ENCODE measurements at regions not wholly inside any gene's neighbourhood (a gene's known extent, or its start where the extent isn't known, plus 50 kb on each side); places are given as distances from the start of the nearest gene placed in this dataset.
"Not testable (repeated sequence)": the region's sequence is repeated elsewhere in the genome, so short reads cannot be mapped to it uniquely, and the experiment has no call there.

- Histone ChIP-seq H3K4me1 (ENCODE audit: control insufficient read depth in 2 of 2, insufficient read depth in 2 of 2, low read length in 2 of 2) (no peaks in the 10 kb centered on the region), H3K4me3 (ENCODE audit: low read length in 2 of 2) (no peak overlapping the region), H3K36me3 (ENCODE audit: control insufficient read depth in 2 of 2, insufficient read depth in 2 of 2, low read length in 1 of 2) (no peaks in the 10 kb centered on the region), H3K27ac (ENCODE audit: low read depth in 1 of 2, low read length in 1 of 2) (no peak overlapping the region), H3K27me3 (ENCODE audit: control insufficient read depth in 2 of 2, insufficient read depth in 1 of 2, low read length in 1 of 2) (no peaks in the 10 kb centered on the region), H3K9me3 (ENCODE audit: control insufficient read depth in 2 of 2, insufficient read depth in 1 of 2, low read length in 1 of 2) (no peaks in the 10 kb centered on the region)
- no peak for DNase-seq (ENCODE audit: low read depth in 6 of 9, low spot score in 9 of 9)
- WGBS, result 94% methylated on average over 2 of the region's 2 CpGs
These were observed 226.1 kb upstream of the PIK3R1 start for GRCh38 chr5:67989456-67989855.

GRCh38 chr5:67986761-67987160 lies 228.8 kb upstream of the PIK3R1 start:
- Histone ChIP-seq H3K27ac (ENCODE audit: low read depth in 1 of 2, low read length in 1 of 2) (no peak overlapping the region), H3K4me1 (ENCODE audit: control insufficient read depth in 2 of 2, insufficient read depth in 2 of 2, low read length in 2 of 2) (no peaks in the 10 kb centered on the region), H3K9me3 (ENCODE audit: control insufficient read depth in 2 of 2, insufficient read depth in 1 of 2, low read length in 1 of 2) (no peaks in the 10 kb centered on the region), H3K36me3 (ENCODE audit: control insufficient read depth in 2 of 2, insufficient read depth in 2 of 2, low read length in 1 of 2) (no peaks in the 10 kb centered on the region), H3K27me3 (ENCODE audit: control insufficient read depth in 2 of 2, insufficient read depth in 1 of 2, low read length in 1 of 2) (no peaks in the 10 kb centered on the region), H3K4me3 (ENCODE audit: low read length in 2 of 2) (no peak overlapping the region)
- DNase-seq (ENCODE audit: low read depth in 6 of 9, low spot score in 9 of 9), result no peak
- 97% methylated on average over 2 of the region's 2 CpGs for WGBS

GRCh38 chr5:67985686-67986387 lies 229.7 kb upstream of the PIK3R1 start:
- H3K9me3 ChIP-seq (ENCODE audit: control insufficient read depth in 2 of 2, insufficient read depth in 1 of 2, low read length in 1 of 2), result no peaks in the 10 kb centered on the region
- WGBS, result 97% methylated on average over 3 of the region's 3 CpGs
- no peaks in the 10 kb centered on the region for H3K4me1 ChIP-seq (ENCODE audit: control insufficient read depth in 2 of 2, insufficient read depth in 2 of 2, low read length in 2 of 2)
- no peaks in the 10 kb centered on the region for H3K27me3 ChIP-seq (ENCODE audit: control insufficient read depth in 2 of 2, insufficient read depth in 1 of 2, low read length in 1 of 2)
- no peaks in the 10 kb centered on the region for H3K36me3 ChIP-seq (ENCODE audit: control insufficient read depth in 2 of 2, insufficient read depth in 2 of 2, low read length in 1 of 2)
- no peak overlapping the region for H3K4me3 ChIP-seq (ENCODE audit: low read length in 2 of 2)
- no peak for DNase-seq (ENCODE audit: low read depth in 6 of 9, low spot score in 9 of 9)
- H3K27ac ChIP-seq (ENCODE audit: low read depth in 1 of 2, low read length in 1 of 2), result no peak overlapping the region

GRCh38 chr5:67984546-67984945 lies 231.0 kb upstream of the PIK3R1 start:
- WGBS, result 97% methylated on average over 2 of the region's 2 CpGs
- H3K9me3 ChIP-seq (ENCODE audit: control insufficient read depth in 2 of 2, insufficient read depth in 1 of 2, low read length in 1 of 2), result no peaks in the 10 kb centered on the region

GRCh38 chr5:67983251-67984110 lies 232.1 kb upstream of the PIK3R1 start:
- no peak overlapping the region for H3K27ac ChIP-seq (ENCODE audit: low read depth in 1 of 2, low read length in 1 of 2)
- DNase-seq (ENCODE audit: low read depth in 6 of 9, low spot score in 9 of 9), result no peak
- no peaks in the 10 kb centered on the region for H3K36me3 ChIP-seq (ENCODE audit: control insufficient read depth in 2 of 2, insufficient read depth in 2 of 2, low read length in 1 of 2)
- no peaks in the 10 kb centered on the region for H3K9me3 ChIP-seq (ENCODE audit: control insufficient read depth in 2 of 2, insufficient read depth in 1 of 2, low read length in 1 of 2)
- WGBS, result 76% methylated on average over 7 of the region's 7 CpGs
- no peaks in the 10 kb centered on the region for H3K27me3 ChIP-seq (ENCODE audit: control insufficient read depth in 2 of 2, insufficient read depth in 1 of 2, low read length in 1 of 2)
- no peak overlapping the region for H3K4me3 ChIP-seq (ENCODE audit: low read length in 2 of 2)
- no peaks in the 10 kb centered on the region for H3K4me1 ChIP-seq (ENCODE audit: control insufficient read depth in 2 of 2, insufficient read depth in 2 of 2, low read length in 2 of 2)

More at GRCh38 chr5:67984546-67984945, 231.0 kb upstream of the PIK3R1 start:
- Histone ChIP-seq H3K36me3 (ENCODE audit: control insufficient read depth in 2 of 2, insufficient read depth in 2 of 2, low read length in 1 of 2) (no peaks in the 10 kb centered on the region), H3K27me3 (ENCODE audit: control insufficient read depth in 2 of 2, insufficient read depth in 1 of 2, low read length in 1 of 2) (no peaks in the 10 kb centered on the region), H3K4me1 (ENCODE audit: control insufficient read depth in 2 of 2, insufficient read depth in 2 of 2, low read length in 2 of 2) (no peaks in the 10 kb centered on the region), H3K27ac (ENCODE audit: low read depth in 1 of 2, low read length in 1 of 2) (no peak overlapping the region), H3K4me3 (ENCODE audit: low read length in 2 of 2) (no peak overlapping the region)
- no peak for DNase-seq (ENCODE audit: low read depth in 6 of 9, low spot score in 9 of 9)

- WGBS, result 97% methylated on average over 4 of the region's 4 CpGs
- H3K4me1 ChIP-seq (ENCODE audit: control insufficient read depth in 2 of 2, insufficient read depth in 2 of 2, low read length in 2 of 2); H3K4me3 ChIP-seq (ENCODE audit: low read length in 2 of 2); H3K27me3 ChIP-seq (ENCODE audit: control insufficient read depth in 2 of 2, insufficient read depth in 1 of 2, low read length in 1 of 2); H3K36me3 ChIP-seq (ENCODE audit: control insufficient read depth in 2 of 2, insufficient read depth in 2 of 2, low read length in 1 of 2); H3K9me3 ChIP-seq (ENCODE audit: control insufficient read depth in 2 of 2, insufficient read depth in 1 of 2, low read length in 1 of 2); DNase-seq (ENCODE audit: low read depth in 6 of 9, low spot score in 9 of 9); H3K27ac ChIP-seq (ENCODE audit: low read depth in 1 of 2, low read length in 1 of 2): not testable (repeated sequence)
These were observed 233.4 kb upstream of the PIK3R1 start for GRCh38 chr5:67982160-67982559.

- no peak for DNase-seq (ENCODE audit: low read depth in 6 of 9, low spot score in 9 of 9)
- no peak overlapping the region for H3K4me3 ChIP-seq (ENCODE audit: low read length in 2 of 2)
- 95% methylated on average over 2 of the region's 2 CpGs for WGBS
- no peaks in the 10 kb centered on the region for H3K9me3 ChIP-seq (ENCODE audit: control insufficient read depth in 2 of 2, insufficient read depth in 1 of 2, low read length in 1 of 2)
- H3K36me3 ChIP-seq (ENCODE audit: control insufficient read depth in 2 of 2, insufficient read depth in 2 of 2, low read length in 1 of 2), result no peaks in the 10 kb centered on the region
- H3K4me1 ChIP-seq (ENCODE audit: control insufficient read depth in 2 of 2, insufficient read depth in 2 of 2, low read length in 2 of 2), result no peaks in the 10 kb centered on the region
- H3K27me3 ChIP-seq (ENCODE audit: control insufficient read depth in 2 of 2, insufficient read depth in 1 of 2, low read length in 1 of 2), result no peaks in the 10 kb centered on the region
- H3K27ac ChIP-seq (ENCODE audit: low read depth in 1 of 2, low read length in 1 of 2), result no peak overlapping the region
These were observed 237.4 kb upstream of the PIK3R1 start for GRCh38 chr5:67978171-67978570.

GRCh38 chr5:67976891-67977601 lies 238.5 kb upstream of the PIK3R1 start:
- H3K36me3 ChIP-seq (ENCODE audit: control insufficient read depth in 2 of 2, insufficient read depth in 2 of 2, low read length in 1 of 2), result no peaks in the 10 kb centered on the region
- no peak overlapping the region for H3K27ac ChIP-seq (ENCODE audit: low read depth in 1 of 2, low read length in 1 of 2)
- no peak for DNase-seq (ENCODE audit: low read depth in 6 of 9, low spot score in 9 of 9)
- H3K4me3 ChIP-seq (ENCODE audit: low read length in 2 of 2), result no peak overlapping the region
- H3K4me1 ChIP-seq (ENCODE audit: control insufficient read depth in 2 of 2, insufficient read depth in 2 of 2, low read length in 2 of 2), result no peaks in the 10 kb centered on the region
- H3K9me3 ChIP-seq (ENCODE audit: control insufficient read depth in 2 of 2, insufficient read depth in 1 of 2, low read length in 1 of 2), result no peaks in the 10 kb centered on the region
- 83% methylated on average over 5 of the region's 5 CpGs for WGBS
- no peaks in the 10 kb centered on the region for H3K27me3 ChIP-seq (ENCODE audit: control insufficient read depth in 2 of 2, insufficient read depth in 1 of 2, low read length in 1 of 2)

GRCh38 chr5:67976181-67976580 lies 239.4 kb upstream of the PIK3R1 start:
- 88% methylated on average over 1 of the region's 1 CpG for WGBS
- Histone ChIP-seq H3K27me3 (ENCODE audit: control insufficient read depth in 2 of 2, insufficient read depth in 1 of 2, low read length in 1 of 2) (no peaks in the 10 kb centered on the region), H3K4me3 (ENCODE audit: low read length in 2 of 2) (no peak overlapping the region), H3K36me3 (ENCODE audit: control insufficient read depth in 2 of 2, insufficient read depth in 2 of 2, low read length in 1 of 2) (no peaks in the 10 kb centered on the region), H3K4me1 (ENCODE audit: control insufficient read depth in 2 of 2, insufficient read depth in 2 of 2, low read length in 2 of 2) (no peaks in the 10 kb centered on the region), H3K27ac (ENCODE audit: low read depth in 1 of 2, low read length in 1 of 2) (no peak overlapping the region), H3K9me3 (ENCODE audit: control insufficient read depth in 2 of 2, insufficient read depth in 1 of 2, low read length in 1 of 2) (no peaks in the 10 kb centered on the region)
- DNase-seq (ENCODE audit: low read depth in 6 of 9, low spot score in 9 of 9), result no peak

All from thymus (tissue), 11 donors.